Hematopoietic multipotent progenitor cell treated with erythropoietin and hydrocortisone succinate and interleukin-3 and kit ligand, for 15 days (in vitro differentiated cells): ENCODE measurements at regions not wholly inside any gene's neighbourhood (a gene's known extent, or its start where the extent isn't known, plus 50 kb on each side); places are given as distances from the start of the nearest gene placed in this dataset.

Experiments used
- DNase-seq: peaks from one replicate; pipeline ENCODE4 v3.0.0-alpha.2; 2015; ENCODE audit warnings: low spot score

DNA sequence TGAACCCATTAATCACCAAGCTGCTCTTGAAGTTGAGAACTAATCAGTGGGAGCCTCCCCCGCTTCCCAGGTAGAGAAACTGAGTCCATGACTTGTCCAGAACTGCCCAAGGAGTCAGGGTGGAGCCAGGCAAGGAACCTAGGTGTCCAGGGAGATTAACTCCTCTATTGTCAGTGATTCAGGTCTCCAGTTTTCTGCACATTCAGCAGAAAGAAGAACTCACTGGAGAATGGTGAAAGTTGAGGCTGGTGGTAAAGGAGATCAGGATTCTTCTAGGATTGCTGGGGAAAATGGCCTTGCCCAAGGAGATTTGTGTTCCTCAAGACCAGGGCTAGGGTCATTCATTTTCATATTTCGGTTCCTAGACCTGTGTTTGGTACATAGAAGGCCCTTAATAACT lies 87.2 kb upstream of the CISTR start:
- no peak for DNase-seq

DNA sequence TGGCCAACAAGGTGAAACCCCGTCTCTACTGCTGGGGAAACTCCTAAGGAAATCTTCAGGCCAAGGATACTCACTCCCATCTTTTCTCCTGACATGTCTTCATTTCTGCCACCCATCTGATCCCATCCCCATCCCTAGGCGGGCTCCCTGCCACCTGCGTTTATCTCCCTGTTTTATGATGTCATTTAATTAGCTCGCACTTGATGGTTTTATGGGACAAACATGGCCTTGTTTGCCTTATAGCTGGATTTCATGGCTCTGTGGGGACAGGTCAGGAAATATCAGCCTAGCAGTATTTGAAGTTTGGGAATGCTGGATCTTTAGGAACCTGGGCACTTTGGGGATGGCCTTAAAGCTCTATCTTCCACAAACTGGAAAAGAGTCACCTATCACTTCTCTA lies 88.5 kb upstream of the CISTR start:
- DNase-seq, result no peak

DNA sequence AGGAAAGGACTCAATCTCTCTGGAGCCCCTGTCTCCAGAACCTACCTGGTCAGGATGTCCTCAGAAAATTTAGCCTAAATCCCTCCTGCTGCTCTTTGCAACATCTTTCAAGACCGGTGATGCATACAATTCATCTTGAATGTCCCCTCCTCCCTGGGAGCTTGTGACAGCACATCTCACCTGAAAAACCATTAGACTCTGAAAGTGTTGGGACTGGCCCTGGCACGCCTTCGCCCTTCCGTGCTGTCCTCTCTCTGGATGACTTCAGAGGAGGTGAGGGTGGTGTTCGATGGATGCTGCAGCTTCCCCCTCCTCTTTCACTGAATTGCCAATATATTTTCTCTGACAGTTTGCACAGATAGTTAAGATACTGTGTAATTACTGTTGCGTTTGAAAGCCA lies 90.9 kb upstream of the CISTR start:
- DNase-seq, result no peak

DNA sequence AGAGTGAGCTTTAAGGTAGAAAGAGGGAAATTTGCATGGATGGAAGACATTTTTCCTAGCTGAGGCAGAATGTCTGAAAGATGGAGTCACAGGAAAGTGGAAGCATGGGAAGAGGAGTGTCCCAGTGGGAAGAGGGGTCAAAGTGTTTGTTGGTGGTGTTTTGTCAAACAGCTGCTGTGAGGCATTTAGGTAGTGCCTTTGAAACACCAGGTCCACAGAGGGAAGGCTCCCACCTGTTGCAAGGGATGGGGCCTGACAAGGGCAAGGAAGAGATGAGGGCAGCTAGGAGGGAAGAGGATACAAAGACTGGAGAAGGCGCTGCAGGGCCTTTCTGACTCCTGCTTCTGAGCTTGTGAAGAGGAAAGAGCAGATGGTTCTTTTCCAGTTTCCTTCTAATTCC lies 91.8 kb upstream of the CISTR start:
- no peak for DNase-seq

DNA sequence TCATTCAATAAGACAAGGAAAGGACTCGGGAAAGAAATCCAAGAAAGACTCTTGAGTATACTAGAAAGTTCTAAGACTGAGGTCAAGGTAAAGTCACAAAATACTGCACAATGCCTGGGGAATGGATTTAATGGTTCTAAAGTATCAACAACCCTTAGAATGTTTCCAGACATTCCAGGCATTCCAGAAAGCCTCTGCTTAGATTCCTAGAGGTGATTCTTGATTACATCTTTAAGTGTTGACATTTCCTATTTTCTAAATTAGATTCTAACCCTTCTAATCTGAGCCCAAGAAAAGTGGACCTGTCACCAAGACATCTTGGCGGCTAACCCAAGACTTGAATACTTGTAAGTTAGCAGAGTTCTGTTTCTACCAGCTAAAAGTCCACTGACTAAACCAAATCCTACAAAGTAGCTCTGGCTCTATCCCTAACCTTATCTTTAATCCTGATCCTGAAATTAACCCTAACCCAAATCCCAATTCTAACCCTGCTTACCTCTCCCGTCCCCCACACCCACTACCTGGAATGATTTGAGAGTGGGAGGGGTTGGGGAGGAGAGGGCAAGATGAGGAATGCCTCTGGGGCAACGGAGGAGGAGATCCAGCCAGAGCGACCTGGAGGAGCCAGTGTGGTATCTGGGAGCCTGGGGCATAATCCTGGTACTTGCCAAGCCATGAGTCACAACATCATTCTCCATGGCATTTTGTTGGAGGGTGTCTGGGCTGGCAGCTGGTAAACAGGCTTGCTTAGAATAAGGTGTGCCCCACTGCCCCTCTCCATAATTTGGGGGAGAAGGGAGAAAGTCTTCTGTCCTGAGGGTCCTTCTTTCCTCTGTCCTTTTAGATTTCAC lies 93.4 kb upstream of the HOXC13 start:
- no peak for DNase-seq

DNA sequence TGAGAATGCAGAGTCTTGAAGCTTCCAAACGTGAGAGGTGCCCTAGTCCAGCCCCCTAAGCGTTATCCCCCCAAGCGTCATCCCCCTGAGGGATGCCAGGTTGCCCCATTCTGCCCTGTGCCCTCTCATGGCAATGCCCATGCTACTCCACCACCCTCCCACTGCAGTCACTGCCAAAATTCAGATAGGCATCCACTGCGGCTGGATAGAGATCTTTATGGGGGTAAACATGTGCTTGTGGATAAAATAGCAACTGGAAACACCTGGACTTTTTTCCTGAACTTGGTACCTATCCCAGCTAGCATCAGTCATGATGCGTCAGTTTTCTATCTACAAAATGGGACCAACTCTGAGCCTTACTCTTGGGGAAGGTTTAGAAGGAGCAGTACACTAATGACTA lies 92.7 kb upstream of the HOXC13 start:
- no peak for DNase-seq

DNA sequence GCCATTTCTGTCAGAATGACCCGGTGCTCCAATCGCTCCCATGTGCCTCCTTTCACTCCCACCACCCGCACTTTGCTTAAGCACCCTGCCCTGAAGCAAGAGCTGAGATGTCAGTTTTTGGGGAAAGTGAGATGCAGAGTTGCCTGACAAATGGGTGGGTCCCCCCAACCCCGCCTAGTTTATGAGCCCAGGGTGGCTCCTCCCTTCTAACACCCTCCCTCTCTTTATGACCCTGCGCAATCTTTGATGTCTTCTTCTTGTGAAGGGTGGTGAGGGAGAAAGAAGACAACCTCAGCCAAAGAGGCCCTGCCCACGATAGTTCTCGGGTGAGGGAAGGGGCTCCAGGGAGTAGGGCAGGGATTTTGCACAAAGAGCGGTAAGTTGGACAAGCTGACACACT lies 89.5 kb upstream of the HOXC13 start:
- DNase-seq, result no peak

DNA sequence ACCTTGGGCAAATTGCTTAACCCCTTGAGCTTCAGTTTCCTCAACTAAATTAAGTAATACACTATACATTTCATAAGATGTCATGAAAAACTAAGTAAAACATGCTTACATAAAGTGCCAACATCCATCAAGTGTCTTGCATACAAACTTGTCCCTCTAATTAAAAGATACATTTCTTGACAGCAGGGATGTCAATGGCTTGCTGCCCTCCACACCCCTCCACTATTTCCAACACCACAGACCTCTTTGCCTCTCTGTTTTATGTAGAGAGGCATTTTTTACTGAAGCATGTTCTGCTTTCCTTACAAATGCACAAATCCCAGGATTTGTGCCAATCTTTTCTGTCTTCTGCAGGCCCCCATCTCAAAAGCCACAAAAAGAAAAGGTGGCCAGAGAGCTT lies 89.0 kb upstream of the HOXC13 start:
- DNase-seq, result no peak

DNA sequence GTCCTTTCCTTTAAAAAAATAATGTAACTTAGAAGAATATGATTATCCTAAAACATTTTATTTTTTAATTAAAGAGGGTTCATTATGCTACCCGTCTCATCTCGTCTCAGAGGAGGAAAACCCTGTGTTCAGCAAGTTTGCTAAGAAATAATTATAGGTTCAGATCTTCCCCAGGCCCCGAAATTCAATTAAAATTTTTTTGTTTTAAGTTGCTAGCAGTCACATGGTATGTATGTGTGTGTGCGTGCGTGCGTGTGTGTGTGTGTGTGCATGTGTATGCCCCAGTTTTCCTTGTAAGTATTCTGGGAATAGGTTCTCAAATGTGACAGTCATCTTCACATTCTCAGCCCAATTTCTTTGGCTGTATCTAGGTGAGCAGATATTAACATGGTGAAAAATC lies 86.6 kb upstream of the HOXC13 start:
- no peak for DNase-seq

DNA sequence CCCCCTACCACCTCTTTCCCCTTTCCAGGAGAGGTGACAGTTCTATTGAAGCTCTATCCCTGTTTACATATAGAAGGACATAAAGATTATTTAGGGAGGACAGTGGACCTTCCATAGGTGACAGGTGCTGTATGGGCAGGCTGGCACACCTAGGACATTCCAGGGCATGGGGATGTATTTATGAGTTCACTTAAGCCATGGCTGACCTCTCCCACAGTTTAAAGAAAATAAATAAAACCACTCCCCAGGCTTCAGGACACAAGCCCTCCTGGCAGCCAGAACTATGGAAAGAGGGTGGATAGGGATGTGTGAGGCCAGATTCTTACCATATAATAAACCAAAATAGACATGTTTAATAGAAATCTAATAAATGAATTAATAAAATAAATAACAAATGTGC lies 85.6 kb upstream of the HOXC13 start:
- DNase-seq, result no peak

DNA sequence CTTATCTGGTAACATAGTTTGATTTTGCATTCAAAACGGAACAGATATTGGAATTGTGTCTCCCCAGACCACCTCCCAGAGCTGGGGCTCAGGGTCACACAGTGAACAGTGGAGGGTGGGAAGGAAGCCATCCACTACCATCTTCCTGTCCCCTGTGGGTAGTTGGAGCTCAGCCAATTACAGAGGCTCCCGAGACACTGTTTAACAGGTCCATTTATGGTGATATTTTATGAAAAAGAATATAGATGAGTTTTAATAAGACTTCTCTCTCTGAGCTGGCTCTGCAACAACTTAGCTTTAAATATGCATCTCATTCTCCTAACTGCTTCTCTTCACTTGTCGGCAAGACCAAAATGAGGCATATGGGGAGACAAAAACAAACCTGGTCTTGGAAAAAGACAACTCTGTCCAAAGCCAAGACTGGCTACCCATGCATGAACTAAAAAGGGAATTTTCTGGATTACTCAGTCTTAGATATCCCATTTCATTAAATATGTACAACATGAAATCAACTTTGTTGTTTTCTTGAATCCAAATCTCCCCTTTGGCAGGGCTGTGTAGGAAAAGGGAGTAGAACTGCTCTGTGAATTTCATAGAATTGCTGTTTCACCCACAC lies 83.8 kb upstream of the HOXC13 start:
- DNase-seq, result no peak

DNA sequence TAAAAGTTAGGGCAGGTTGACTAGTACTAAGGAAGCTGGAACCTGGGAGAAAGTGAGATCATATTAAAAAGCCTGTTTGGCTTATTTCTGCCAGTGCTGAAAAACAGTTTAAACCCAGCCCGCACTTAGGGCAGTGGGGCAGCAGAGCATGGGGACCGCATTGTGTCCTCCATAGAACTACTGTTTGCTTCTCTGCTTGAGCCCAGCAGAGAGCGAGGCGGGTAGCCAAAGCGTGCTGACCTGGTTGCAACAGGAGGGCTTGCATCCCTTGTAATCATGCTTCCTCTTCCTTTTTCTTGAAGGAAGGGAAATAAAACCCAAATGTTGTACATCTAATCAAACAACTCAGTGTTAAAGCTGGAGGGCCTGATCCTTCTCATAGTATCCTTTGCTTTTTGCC lies 82.5 kb upstream of the HOXC13 start:
- no peak for DNase-seq

DNA sequence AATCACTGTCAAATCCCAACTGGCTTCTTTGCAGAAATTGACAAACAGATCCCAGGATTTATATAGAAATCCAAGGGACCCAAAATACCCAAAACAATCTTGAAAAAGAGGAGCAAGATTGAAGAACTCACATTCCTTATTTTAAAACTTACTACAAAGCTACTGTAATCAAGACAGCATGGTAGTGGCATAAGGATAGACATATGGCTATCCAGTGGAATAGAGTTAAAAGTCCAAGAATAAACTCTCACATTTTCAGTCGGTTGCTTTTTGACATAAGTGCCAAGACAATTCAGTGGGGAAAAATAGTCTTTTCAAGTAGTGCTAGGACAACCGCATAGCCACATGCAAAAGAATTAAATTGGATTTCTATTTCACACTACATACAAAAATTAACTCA lies 81.0 kb upstream of the HOXC13 start:
- no peak for DNase-seq

DNA sequence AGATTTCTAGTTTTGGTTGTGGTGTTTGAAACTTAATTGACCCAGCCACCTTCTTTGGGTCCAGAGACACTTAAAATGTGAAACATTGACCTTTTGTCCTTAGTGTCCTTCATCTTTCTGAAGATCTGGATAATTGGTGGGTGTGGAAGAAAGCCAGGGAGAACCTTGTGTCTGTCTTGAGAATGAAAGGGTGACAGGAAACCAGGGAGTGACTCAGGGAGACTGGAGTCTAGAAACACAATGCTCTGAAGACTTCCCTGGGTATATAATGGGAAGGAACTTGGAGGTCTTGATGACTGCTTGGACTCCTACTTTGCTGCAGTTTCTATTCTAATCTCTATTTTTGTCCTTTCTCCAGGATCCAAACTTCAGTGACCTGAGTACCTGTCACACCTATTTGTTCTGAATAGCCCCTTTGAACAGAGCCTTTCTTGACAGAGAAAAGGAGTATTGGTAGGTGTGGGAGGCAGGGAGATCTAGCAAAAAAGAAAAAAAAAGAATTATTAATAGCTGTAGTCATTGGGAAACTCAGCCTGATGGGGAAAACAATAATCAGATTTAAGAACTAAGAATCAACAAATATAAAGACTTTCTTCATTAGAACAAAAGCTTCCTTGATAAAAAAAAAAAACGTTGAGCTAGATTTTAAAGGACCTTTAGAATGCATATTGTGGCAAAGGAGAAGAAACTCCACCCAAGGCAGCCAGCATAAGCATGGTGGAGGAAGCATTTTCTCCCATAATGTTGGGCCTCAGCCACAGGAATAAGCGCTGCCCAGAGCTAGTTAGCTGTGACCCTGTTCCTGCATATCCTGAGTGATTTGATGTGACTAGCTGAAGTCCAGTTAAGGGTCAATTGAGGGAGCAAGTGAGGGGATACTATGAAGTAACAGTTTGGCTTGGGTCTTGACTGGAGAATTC lies 77.9 kb upstream of the HOXC13 start:
- DNase-seq, result no peak

DNA sequence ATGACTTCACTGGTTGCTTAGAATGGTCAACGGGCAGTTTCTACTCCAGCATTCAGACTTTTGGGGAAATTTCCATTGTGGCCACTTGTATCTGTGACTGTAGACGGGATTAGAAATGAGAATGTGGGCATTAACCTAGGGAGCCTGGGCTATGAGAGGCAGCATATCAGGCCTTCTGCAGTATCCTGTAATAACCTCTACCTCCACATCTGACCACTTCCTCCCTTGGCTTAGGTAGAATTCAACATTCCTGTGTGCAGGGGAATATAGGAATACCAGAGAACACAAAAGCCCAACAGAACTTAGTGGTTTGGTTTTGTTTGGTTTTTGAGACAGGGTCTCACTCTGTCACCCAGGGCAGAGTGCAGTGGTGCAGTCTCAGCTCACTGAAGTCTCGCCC lies 76.4 kb upstream of the HOXC13 start:
- DNase-seq, result no peak

DNA sequence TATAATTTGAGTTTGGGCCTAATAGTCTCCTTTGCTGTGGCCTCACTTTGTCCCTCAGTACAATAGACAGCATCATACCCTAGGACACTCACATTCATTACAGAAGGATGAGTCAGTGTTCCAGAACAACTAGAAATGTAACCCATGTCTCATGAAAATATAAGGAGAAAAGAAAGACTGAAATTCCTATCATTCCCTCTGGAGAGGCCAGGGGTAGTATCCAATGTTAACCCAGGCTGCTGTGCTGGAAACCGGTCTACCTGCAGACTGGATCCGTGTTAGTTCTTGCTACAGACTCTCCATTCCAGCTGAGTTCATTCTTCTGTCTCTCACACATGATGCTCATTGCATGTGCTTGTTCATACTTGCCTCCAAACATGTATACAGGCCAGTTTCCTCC lies 75.8 kb upstream of the HOXC13 start:
- DNase-seq, result no peak

DNA sequence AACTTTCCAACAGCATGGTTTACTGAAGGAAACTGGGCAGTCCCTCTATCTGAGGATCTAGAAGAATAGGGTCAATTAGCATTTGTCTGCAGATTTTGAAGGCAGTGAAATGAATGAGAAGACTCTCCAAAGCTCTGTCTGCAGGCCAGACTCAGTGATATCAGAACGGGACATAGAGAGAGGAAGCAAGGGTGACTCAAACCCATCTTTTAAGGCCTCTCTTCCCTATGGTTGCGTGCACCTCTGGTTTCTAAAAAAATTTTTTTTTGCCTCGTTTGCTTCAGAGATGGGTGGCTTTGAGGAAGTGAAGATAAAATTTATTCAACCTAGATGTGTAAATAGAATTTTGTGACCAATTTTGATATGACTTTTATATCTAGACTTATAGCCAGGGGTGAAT lies 71.9 kb upstream of the HOXC13 start:
- DNase-seq, result no peak

DNA sequence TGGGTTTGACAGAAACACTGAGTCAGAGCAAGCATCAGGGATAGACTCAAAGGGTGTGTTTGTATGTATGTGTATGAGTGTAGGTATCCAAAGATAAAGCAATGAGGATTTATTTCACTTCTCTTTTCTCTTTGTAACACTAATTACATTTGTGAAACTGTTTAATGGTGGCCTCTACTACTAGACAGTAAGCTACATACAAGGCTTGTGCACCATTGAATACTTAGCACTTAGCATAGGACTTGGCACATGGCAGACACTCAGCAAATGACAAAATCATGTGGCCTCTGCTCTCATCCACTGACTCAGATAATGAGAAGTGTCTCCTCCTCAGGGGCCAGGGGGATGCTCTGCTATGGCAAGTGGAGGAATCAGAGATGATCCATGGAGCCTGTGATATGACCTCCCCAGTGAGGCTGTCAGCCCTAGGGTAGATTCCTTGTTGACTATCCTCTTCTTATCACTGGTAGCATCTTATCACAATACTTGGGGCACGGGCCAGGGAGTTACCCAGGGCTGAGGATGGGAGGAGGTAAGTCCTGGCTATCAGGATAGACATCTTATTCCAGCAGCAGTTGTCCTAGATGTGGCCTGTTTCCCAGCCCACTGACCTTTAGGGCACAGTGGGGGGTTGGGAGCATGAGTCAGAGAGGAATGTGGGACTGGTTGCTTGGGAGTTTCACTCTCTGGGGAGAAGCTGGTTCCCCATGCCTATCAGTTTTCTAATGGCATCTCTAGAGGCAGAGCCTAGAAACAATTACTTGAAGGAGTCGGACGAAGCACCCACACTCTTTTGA lies 71.2 kb upstream of the HOXC13 start:
- no peak for DNase-seq

DNA sequence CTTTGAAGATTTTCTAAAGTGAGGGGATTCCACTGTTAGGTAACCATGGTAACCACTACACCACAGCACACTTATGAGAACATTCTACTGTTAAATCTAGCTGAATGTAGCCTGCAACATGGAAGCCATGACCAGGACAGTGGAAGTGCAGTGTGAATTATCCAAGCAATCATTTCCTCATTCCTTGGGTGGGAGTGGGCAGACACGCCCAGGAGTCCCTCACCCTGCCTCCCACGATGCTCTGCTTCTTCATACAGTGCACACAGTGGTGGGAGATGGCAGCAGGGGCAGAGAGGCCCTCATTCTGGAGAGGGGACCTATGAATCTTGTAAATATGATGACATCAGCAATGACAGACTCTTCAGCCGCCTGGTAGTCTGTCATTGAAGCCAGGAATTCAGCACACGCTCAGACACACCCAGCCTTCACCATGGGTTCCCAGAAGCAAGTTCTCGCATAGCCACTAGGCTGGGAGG lies 70.1 kb upstream of the HOXC13 start:
- no peak for DNase-seq

DNA sequence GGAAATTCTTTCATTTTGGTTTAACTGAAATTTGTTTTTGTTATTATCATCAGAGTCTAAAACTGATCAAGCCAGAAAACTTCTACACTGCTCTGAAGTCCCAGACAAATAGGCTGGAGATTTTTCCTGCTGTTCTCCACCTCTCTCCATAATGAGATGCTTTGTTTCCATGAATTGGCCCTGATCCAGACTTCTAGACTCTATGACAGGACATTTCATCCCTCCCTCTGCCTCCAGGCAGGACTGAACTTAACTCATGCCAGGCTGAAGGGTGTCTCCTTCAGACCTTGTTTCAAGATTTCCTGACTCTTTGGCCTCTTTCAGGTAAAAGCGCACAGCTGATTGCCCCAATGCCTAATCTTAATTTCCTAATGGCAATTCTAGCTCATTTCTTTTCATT lies 69.1 kb upstream of the HOXC13 start:
- DNase-seq, result no peak

DNA sequence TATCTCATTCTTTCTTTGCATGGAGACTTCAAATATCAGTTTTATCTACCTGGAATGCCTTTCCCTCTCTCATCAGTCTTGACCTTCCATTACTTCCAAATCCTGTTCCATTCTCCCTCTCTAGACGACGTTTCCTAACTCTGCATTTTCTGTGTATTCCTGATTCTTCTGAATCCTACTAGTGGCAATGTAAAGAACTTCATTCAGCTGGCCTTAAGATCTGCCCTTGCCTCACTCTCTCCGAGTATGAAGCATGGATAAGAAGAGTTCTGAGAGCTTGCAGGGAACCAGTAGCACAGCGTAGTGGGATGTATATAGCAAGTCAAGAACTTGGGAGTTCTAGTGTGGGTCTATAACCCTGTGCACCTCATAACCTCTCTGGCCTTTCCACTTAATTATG lies 68.5 kb upstream of the HOXC13 start:
- no peak for DNase-seq

DNA sequence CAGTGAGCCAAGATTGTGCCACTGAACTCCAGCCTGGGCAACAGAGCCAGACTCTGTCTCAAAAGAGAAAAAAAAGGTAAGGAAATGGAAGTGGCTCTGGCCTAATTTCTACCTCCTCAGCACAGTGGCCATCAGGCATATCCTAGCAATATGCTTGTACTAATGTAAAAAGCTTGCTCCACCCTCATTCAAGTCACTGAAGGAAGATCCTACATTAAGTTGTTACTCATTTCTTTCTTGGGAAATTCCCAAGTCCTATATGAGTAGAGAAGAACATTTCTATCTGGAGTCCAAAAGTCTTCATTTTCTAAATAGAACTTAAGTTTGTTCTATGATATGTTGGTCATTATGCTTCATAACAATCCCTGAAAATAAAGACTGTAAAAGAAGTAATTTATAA lies 67.3 kb upstream of the HOXC13 start:
- DNase-seq, result no peak
